ENCODE measurements at regions not wholly inside any gene's neighbourhood (a gene's known extent, or its start where the extent isn't known, plus 50 kb on each side); places are given as distances from the start of the nearest gene placed in this dataset.
A peak's percentile ranks its signal among the peaks of the same experiment; 100 is the strongest.

DNA sequence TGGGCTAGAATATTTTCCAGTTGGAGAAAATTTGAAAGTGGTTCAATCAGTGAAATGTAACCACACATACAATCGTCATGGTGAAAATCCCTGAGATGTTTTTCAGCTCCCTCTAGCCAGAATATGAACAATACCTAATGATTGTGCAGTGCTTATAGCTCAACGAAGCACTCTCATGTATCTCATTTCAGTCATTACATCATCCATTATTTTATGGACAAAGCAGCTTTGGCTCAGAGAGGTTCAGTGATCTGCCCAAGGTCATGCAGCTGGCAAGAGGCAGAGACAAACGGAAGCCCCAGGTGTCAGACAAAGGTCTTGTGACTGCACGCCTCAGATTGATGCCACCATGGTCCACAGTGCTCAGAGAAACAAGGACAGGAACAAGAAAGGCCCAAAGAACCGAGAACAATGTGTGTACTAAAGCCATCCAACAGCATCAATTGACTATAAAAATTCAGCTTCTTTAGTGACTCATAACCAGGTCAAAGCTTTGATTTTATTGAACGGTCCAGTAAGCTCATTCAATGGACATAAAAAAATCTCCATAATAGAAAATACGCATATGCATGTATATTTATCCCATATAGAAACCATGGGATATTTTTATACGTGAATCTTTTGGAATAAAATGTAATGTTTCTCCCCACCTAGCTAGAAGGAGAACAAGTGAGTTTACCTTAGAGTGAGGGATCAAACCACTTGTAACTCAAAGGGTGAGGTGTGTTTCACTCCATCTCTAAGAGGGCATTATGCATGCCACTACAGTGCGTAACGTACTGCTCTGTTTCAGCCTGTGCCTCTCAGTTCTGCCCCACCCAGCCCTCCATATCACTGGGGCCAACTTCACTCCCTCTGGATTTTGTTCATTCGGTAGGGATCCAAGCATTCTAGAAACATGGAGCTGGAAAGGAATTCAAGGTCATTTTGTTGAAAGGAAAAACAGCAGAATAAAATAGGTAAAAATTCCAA is 141.8 kb downstream of the GRIN2B start:
- DNase-seq (no peak), FAIRE-seq (no peak)
- H3K4me3 ChIP-seq (ENCODE audit: low read length in 3 of 3), result no peak overlapping the region
- H3K27me3 ChIP-seq (ENCODE audit: control insufficient read depth, insufficient read depth, low read length), result no peaks in the 10 kb centered on the region
- no peak overlapping the region for H3K9ac ChIP-seq (ENCODE audit: low read length in 3 of 3)
- no peaks in the 10 kb centered on the region for H3K36me3 ChIP-seq (ENCODE audit: control insufficient read depth in 2 of 3, insufficient read depth in 3 of 3, low read length in 3 of 3)
- no peaks in the 10 kb centered on the region for H3K9me3 ChIP-seq (ENCODE audit: control insufficient read depth in 2 of 3, insufficient read depth in 1 of 3, low read length in 3 of 3)
- intact Hi-C loops (cut with DNase I), result no loop called here
- no peak overlapping the region for H3K27ac ChIP-seq (ENCODE audit: low read depth in 2 of 2, low read length in 2 of 2)
- H3K4me1 ChIP-seq (ENCODE audit: control insufficient read depth in 2 of 3, insufficient read depth in 2 of 3, low read depth in 1 of 3, low read length in 3 of 3), result no peaks in the 10 kb centered on the region
- TF ChIP-seq, protein P1, sequence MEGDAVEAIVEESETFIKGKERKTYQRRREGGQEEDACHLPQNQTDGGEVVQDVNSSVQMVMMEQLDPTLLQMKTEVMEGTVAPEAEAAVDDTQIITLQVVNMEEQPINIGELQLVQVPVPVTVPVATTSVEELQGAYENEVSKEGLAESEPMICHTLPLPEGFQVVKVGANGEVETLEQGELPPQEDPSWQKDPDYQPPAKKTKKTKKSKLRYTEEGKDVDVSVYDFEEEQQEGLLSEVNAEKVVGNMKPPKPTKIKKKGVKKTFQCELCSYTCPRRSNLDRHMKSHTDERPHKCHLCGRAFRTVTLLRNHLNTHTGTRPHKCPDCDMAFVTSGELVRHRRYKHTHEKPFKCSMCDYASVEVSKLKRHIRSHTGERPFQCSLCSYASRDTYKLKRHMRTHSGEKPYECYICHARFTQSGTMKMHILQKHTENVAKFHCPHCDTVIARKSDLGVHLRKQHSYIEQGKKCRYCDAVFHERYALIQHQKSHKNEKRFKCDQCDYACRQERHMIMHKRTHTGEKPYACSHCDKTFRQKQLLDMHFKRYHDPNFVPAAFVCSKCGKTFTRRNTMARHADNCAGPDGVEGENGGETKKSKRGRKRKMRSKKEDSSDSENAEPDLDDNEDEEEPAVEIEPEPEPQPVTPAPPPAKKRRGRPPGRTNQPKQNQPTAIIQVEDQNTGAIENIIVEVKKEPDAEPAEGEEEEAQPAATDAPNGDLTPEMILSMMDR (IDR thresholded peaks at IDR 0.05; ENCODE audit: borderline replicate concordance, extremely low read depth, insufficient read depth), result no peak

GRCh38 chr12:13836099-13836498 is 145.3 kb downstream of the GRIN2B start:
- Histone ChIP-seq H3K4me1 (ENCODE audit: control insufficient read depth in 2 of 3, insufficient read depth in 2 of 3, low read depth in 1 of 3, low read length in 3 of 3) (no peaks in the 10 kb centered on the region), H3K9me3 (ENCODE audit: control insufficient read depth in 2 of 3, insufficient read depth in 1 of 3, low read length in 3 of 3) (no peaks in the 10 kb centered on the region), H3K36me3 (ENCODE audit: control insufficient read depth in 2 of 3, insufficient read depth in 3 of 3, low read length in 3 of 3) (no peaks in the 10 kb centered on the region), H3K27me3 (ENCODE audit: control insufficient read depth, insufficient read depth, low read length) (no peaks in the 10 kb centered on the region), H3K27ac (ENCODE audit: low read depth in 2 of 2, low read length in 2 of 2) (no peak overlapping the region), H3K9ac (ENCODE audit: low read length in 3 of 3) (no peak overlapping the region), H3K4me3 (ENCODE audit: low read length in 3 of 3) (no peak overlapping the region)
- TF ChIP-seq, protein P1 (IDR thresholded peaks at IDR 0.05; ENCODE audit: borderline replicate concordance, extremely low read depth, insufficient read depth), result no peak
- intact Hi-C loops (cut with DNase I), result no loop called here
- FAIRE-seq, result no peak
- DNase-seq, result peak in 4 of 5 donors; percentile 53 to 68 (median 60)

GRCh38 chr12:13835652-13836051 is 145.8 kb downstream of the GRIN2B start:
- Histone ChIP-seq H3K4me1 (ENCODE audit: control insufficient read depth in 2 of 3, insufficient read depth in 2 of 3, low read depth in 1 of 3, low read length in 3 of 3) (no peaks in the 10 kb centered on the region), H3K27ac (ENCODE audit: low read depth in 2 of 2, low read length in 2 of 2) (no peak overlapping the region), H3K36me3 (ENCODE audit: control insufficient read depth in 2 of 3, insufficient read depth in 3 of 3, low read length in 3 of 3) (no peaks in the 10 kb centered on the region), H3K27me3 (ENCODE audit: control insufficient read depth, insufficient read depth, low read length) (no peaks in the 10 kb centered on the region), H3K9me3 (ENCODE audit: control insufficient read depth in 2 of 3, insufficient read depth in 1 of 3, low read length in 3 of 3) (no peaks in the 10 kb centered on the region), H3K4me3 (ENCODE audit: low read length in 3 of 3) (no peak overlapping the region), H3K9ac (ENCODE audit: low read length in 3 of 3) (no peak overlapping the region)
- FAIRE-seq, result no peak
- TF ChIP-seq, protein P1 (IDR thresholded peaks at IDR 0.05; ENCODE audit: borderline replicate concordance, extremely low read depth, insufficient read depth), result no peak
- intact Hi-C loops (cut with DNase I), result no loop called here
- DNase-seq, result peak in 3 of 5 donors; percentile 24 to 40 (median 39)
